CD14-positive monocyte (primary cell): ENCODE measurements at regions not wholly inside any gene's neighbourhood (a gene's known extent, or its start where the extent isn't known, plus 50 kb on each side); places are given as distances from the start of the nearest gene placed in this dataset.

ENCODE experiments used
- DNase-seq, 3 donors: peaks; one replicate each; pipeline ENCODE4 v3.0.0-alpha.2; 2011 to 2022
- H2AFZ ChIP-seq: 2 replicates; pipeline ENCODE4 v1.6.0; 2012; ENCODE audit warnings: mild to moderate bottlenecking, low read depth, low read length, inconsistent platforms; ENCODE audit not compliant: insufficient read depth, poor library complexity, severe bottlenecking
- H3K27ac ChIP-seq, 2 donors: 1 replicate in 1 of 2; 2 replicates in 1 of 2; pipeline ENCODE4 v1.5.1; 2012 to 2013; ENCODE audit warnings: low read length in 2 of 2, control low read depth in 1 of 2, inconsistent platforms in 1 of 2, low read depth in 1 of 2, mild to moderate bottlenecking in 1 of 2
- H3K27me3 ChIP-seq, 2 donors: one replicate each; pipeline versions ENCODE4 v1.6.0 to v1.6.1; 2011 to 2013; ENCODE audit warnings: low read length in 2 of 2; ENCODE audit not compliant: control insufficient read depth in 2 of 2, insufficient read depth in 2 of 2
- H3K36me3 ChIP-seq, 2 donors: replicated peaks in 1 of 2; 1 replicate in 1 of 2; 2 replicates in 1 of 2; pipeline versions ENCODE4 v1.5.1 to v1.6.1; 2012 to 2013; ENCODE audit warnings: low read length in 2 of 2, control low read depth in 1 of 2, inconsistent platforms in 1 of 2, mild to moderate bottlenecking in 1 of 2; ENCODE audit not compliant: insufficient read depth in 2 of 2, control insufficient read depth in 1 of 2
- H3K4me1 ChIP-seq, 2 donors: 1 replicate in 1 of 2; 2 replicates in 1 of 2; pipeline versions ENCODE4 v1.5.1 to v1.6.1; 2012 to 2013; ENCODE audit warnings: low read length in 2 of 2, control low read depth in 1 of 2, inconsistent platforms in 1 of 2, mild to moderate bottlenecking in 1 of 2, moderate library complexity in 1 of 2; ENCODE audit not compliant: insufficient read depth in 2 of 2, control insufficient read depth in 1 of 2
- H3K4me2 ChIP-seq: replicated peaks from 2 replicates; pipeline ENCODE3; 2012; ENCODE audit warnings: low read length, moderate library complexity, mild to moderate bottlenecking; ENCODE audit not compliant: poor library complexity, severe bottlenecking; ENCODE audit errors: extremely low read depth
- H3K4me3 ChIP-seq, 3 experiments: fragments of 200-600 bp in 1 of 3; sonication (generic) in 1 of 3; replicated peaks in 1 of 3; 1 replicate in 2 of 3; 2 replicates in 1 of 3; pipeline ENCODE4 v1.5.1; 2011 to 2013; ENCODE audit warnings: low read length in 3 of 3, mild to moderate bottlenecking in 3 of 3, control low read depth in 2 of 3, low read depth in 2 of 3, inconsistent platforms in 1 of 3, moderate library complexity in 1 of 3
- H3K79me2 ChIP-seq: 2 replicates; pipeline ENCODE4 v1.6.0; 2012; ENCODE audit warnings: mild to moderate bottlenecking, control low read depth, inconsistent platforms, low read length, moderate library complexity; ENCODE audit not compliant: insufficient read depth
- H3K9ac ChIP-seq: 2 replicates; pipeline ENCODE4 v1.6.0; 2017; ENCODE audit warnings: low read length, mild to moderate bottlenecking; ENCODE audit not compliant: insufficient read depth, poor library complexity, severe bottlenecking
- H3K9me3 ChIP-seq, 2 donors: replicated peaks in 1 of 2; 1 replicate in 1 of 2; 2 replicates in 1 of 2; pipeline versions ENCODE4 v1.5.1 to v1.6.1; 2012 to 2013; ENCODE audit warnings: low read length in 2 of 2, control low read depth in 1 of 2; ENCODE audit not compliant: control insufficient read depth in 1 of 2, insufficient read depth in 1 of 2
- H4K20me1 ChIP-seq: 2 replicates; pipeline ENCODE4 v1.6.0; 2012; ENCODE audit warnings: mild to moderate bottlenecking, low read length, control low read depth, moderate library complexity; ENCODE audit not compliant: insufficient read depth
- H3K27ac Mint-ChIP-seq, 7 donors: one replicate each; pipeline ENCODE4 v1.8.0; 2020; ENCODE audit warnings: mild to moderate bottlenecking in 7 of 7, mixed read lengths in 7 of 7, moderate library complexity in 6 of 7, inconsistent platforms in 2 of 7
- H3K27me3 Mint-ChIP-seq, 3 donors: one replicate each; pipeline ENCODE4 v1.8.0; 2021 to 2022; ENCODE audit warnings: low read depth in 3 of 3, mild to moderate bottlenecking in 3 of 3, mixed read lengths in 3 of 3, moderate library complexity in 3 of 3, inconsistent platforms in 1 of 3
- H3K36me3 Mint-ChIP-seq, 2 donors: one replicate each; pipeline ENCODE4 v1.8.0; 2020; ENCODE audit warnings: mixed read lengths in 2 of 2, inconsistent platforms in 1 of 2, mild to moderate bottlenecking in 1 of 2
- H3K4me1 Mint-ChIP-seq: one replicate; pipeline ENCODE4 v1.8.0; 2020; ENCODE audit warnings: mild to moderate bottlenecking, mixed read lengths
- H3K4me3 Mint-ChIP-seq, 2 donors: one replicate each; pipeline ENCODE4 v1.8.0; 2020; ENCODE audit warnings: mild to moderate bottlenecking in 2 of 2, mixed read lengths in 2 of 2, moderate library complexity in 1 of 2
- H3K9me3 Mint-ChIP-seq, 7 donors: one replicate each; pipeline ENCODE4 v1.8.0; 2020 to 2022; ENCODE audit warnings: mixed read lengths in 7 of 7, mild to moderate bottlenecking in 6 of 7, moderate library complexity in 6 of 7, inconsistent platforms in 2 of 7
- CTCF ChIP-seq: fragments of 200-600 bp; IDR thresholded peaks from one replicate; pipeline ENCODE4 v1.8.0; 2022; ENCODE audit warnings: antibody characterized with exemption, mild to moderate bottlenecking
- WGBS: methylation state at CpG from one replicate; pipeline ENCODE4 v1.1.5; 2013; ENCODE audit warnings: missing lambda C conversion rate; ENCODE audit not compliant: insufficient coverage; 5-methylcytosine and 5-hydroxymethylcytosine counted together
- intact Hi-C, 2 donors: fragments of 100-400 bp; cut with micrococcal nuclease; formaldehyde crosslinking; loops; one replicate each; pipeline versions ENCODE4 v1.15.0 to v1.15.1; 2023

GRCh38 chr21:20013851-20014250 is 984.4 kb upstream of the NCAM2 start:
- H3K4me1 Mint-ChIP-seq = no peaks in the 10 kb centered on the region
- no CpG with 5 or more reads among the region's 1 CpG for WGBS

GRCh38 chr21:20016435-20017005 is 981.7 kb upstream of the NCAM2 start:
- TF ChIP-seq CTCF = no peak
- no peak overlapping the region for H3K4me2 ChIP-seq
- no peak overlapping the region for H3K4me3 ChIP-seq
- Mint-ChIP-seq H3K9me3 (peaks cover 2 to 17% (median 6%) of the 10 kb centered on the region in 7 donors), H3K36me3 (no peaks in the 10 kb centered on the region), H3K4me3 (no peak overlapping the region), H3K27ac (no peak overlapping the region), H3K27me3 (no peaks in the 10 kb centered on the region), H3K4me1 (no peaks in the 10 kb centered on the region)
- H3K27ac ChIP-seq = no peak overlapping the region
- 90% methylated on average over 3 of the region's 8 CpGs for WGBS
- peaks cover 0 to 6% of the 10 kb centered on the region in 2 donors for H3K9me3 ChIP-seq
- H3K36me3 ChIP-seq = no peaks in the 10 kb centered on the region
- H2AFZ ChIP-seq = no peak overlapping the region
- no peak overlapping the region for H3K9ac ChIP-seq
- intact Hi-C loops = no loop called here
- DNase-seq = no peak
- no peaks in the 10 kb centered on the region for H3K27me3 ChIP-seq
- H4K20me1 ChIP-seq = no peaks in the 10 kb centered on the region
- H3K79me2 ChIP-seq = no peaks in the 10 kb centered on the region
- H3K4me1 ChIP-seq = no peaks in the 10 kb centered on the region

More at GRCh38 chr21:20013851-20014250, 984.4 kb upstream of the NCAM2 start:
- Histone ChIP-seq H4K20me1 (no peaks in the 10 kb centered on the region), H3K9ac (no peak overlapping the region), H3K27me3 (no peaks in the 10 kb centered on the region), H3K27ac (no peak overlapping the region), H3K4me2 (no peak overlapping the region), H3K9me3 (no peaks in the 10 kb centered on the region), H3K79me2 (no peaks in the 10 kb centered on the region), H2AFZ (no peak overlapping the region), H3K4me1 (no peaks in the 10 kb centered on the region), H3K4me3 (no peak overlapping the region), H3K36me3 (no peaks in the 10 kb centered on the region)
- Mint-ChIP-seq H3K27me3 (no peaks in the 10 kb centered on the region), H3K27ac (no peak overlapping the region), H3K9me3 (peaks cover 0 to 11% (median 6%) of the 10 kb centered on the region in 7 donors), H3K4me3 (no peak overlapping the region), H3K36me3 (no peaks in the 10 kb centered on the region)
- DNase-seq = no peak
- intact Hi-C loops = no loop called here
- no peak for TF ChIP-seq CTCF
